Kidney epithelial cell (primary cell): ENCODE measurements at regions not wholly inside any gene's neighbourhood (a gene's known extent, or its start where the extent isn't known, plus 50 kb on each side); places are given as distances from the start of the nearest gene placed in this dataset.

Source experiments
- DNase-seq: peaks from one replicate; pipeline ENCODE4 v3.0.0-alpha.2; 2010; ENCODE audit warnings: low read depth
- H3K27me3 ChIP-seq: 2 replicates; pipeline ENCODE4 v1.6.0; 2011; ENCODE audit warnings: low read length; ENCODE audit not compliant: control insufficient read depth, insufficient read depth
- H3K36me3 ChIP-seq: 2 replicates; pipeline ENCODE4 v1.5.1; 2011; ENCODE audit warnings: low read length; ENCODE audit not compliant: control insufficient read depth, insufficient read depth
- H3K4me3 ChIP-seq: 2 replicates; pipeline ENCODE4 v1.5.1; 2011; ENCODE audit warnings: low read depth, mild to moderate bottlenecking, control low read depth, low read length
- CTCF ChIP-seq: IDR thresholded peaks from 2 replicates; pipeline ENCODE4 v1.5.1; 2011; ENCODE audit warnings: mild to moderate bottlenecking, moderate library complexity, low read length, control low read depth, inconsistent platforms; ENCODE audit not compliant: insufficient read depth, poor library complexity, severe bottlenecking

GRCh38 chr5:53826504-53826903 lies 266.1 kb downstream of the NDUFS4 start:
- Histone ChIP-seq H3K4me3 (no peak overlapping the region), H3K27me3 (no peaks in the 10 kb centered on the region), H3K36me3 (no peaks in the 10 kb centered on the region)
- TF ChIP-seq CTCF: no peak
- no peak for DNase-seq

GRCh38 chr5:53827211-53827651 lies 266.8 kb downstream of the NDUFS4 start:
- Histone ChIP-seq H3K27me3 (no peaks in the 10 kb centered on the region), H3K36me3 (no peaks in the 10 kb centered on the region), H3K4me3 (no peak overlapping the region)
- DNase-seq: no peak
- TF ChIP-seq CTCF: no peak

GRCh38 chr5:53831496-53831895 lies 271.1 kb downstream of the NDUFS4 start:
- H3K36me3 ChIP-seq: no peaks in the 10 kb centered on the region
- no peak overlapping the region for H3K4me3 ChIP-seq
- DNase-seq: no peak
- no peak for TF ChIP-seq CTCF
- no peaks in the 10 kb centered on the region for H3K27me3 ChIP-seq
